ENCODE measurements at regions not wholly inside any gene's neighbourhood (a gene's known extent, or its start where the extent isn't known, plus 50 kb on each side); places are given as distances from the start of the nearest gene placed in this dataset.

DNA sequence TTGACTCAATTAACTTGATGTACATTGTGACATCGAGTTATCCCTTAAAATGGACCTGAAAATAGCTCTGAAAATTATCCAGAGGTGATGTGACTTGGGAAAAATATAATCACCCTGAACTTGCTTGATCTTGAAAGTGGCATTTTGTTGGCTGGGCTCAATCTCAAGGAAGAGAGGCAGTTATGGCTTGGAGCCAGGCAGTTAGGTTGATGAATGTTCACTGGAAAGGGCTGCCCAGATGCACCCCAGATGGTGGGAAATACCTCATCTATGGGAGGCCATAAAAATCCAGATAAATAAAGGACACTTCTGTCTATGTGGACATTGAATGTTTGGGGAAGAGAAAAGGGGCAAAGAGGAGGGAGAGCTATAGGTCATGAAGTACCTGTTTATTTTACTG lies 55.7 kb upstream of the OR5AN1 start:
- in situ Hi-C loops (cut with HindIII; ENCODE audit: low pct_unique_long_range_greater_than_20kb, low sequenced_read_pairs) = no loop called here
- DNase-seq (ENCODE audit: low read depth) = no peak

- in situ Hi-C loops (cut with HindIII; ENCODE audit: low pct_unique_long_range_greater_than_20kb, low sequenced_read_pairs) = no loop called here
- DNase-seq (ENCODE audit: low read depth) = no peak
These were observed 63.3 kb upstream of the OR5AN1 start for GRCh38 chr11:59295435-59295834.

DNA sequence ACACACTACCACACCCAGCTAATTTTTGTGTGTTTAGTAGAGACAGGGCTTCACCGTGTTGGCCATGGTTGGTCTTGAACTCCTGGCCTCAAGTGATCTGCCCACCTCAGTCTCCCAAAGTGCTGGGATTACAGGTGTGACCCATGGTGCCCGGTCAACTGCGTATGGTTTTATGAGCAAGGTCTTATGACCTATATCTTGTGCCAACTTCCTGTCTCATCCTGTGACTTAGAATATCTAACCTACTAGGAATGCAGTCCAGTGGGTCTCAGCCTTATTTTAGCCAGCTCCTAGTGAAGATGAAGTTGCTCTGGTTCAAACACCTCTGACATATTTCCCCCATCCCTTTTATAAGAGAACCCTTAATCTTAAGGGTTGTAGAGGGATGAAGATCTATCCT lies 66.1 kb upstream of the OR5AN1 start:
- DNase-seq (ENCODE audit: low read depth) = no peak
- in situ Hi-C loops (cut with HindIII; ENCODE audit: low pct_unique_long_range_greater_than_20kb, low sequenced_read_pairs) = no loop called here

DNA sequence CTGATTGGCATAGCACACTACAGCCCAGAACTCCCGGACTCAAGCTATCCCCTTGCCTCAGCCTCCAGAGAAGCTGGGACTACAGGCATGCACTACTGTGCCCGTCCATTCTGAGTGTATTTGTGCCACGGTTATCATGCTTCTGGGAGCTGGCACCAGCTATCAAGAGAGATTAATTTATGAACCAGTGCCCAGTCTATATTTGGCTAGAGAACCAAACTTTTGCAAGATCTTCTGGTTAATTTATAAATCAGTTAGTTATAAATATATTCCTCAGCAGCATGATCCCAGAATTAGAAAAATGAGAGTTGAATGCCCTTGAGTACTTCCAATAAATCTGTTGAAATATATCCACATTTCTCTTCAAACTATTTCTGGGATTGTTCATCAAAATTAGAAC lies 67.5 kb upstream of the OR5AN1 start:
- no peak for DNase-seq (ENCODE audit: low read depth)
- in situ Hi-C loops (cut with HindIII; ENCODE audit: low pct_unique_long_range_greater_than_20kb, low sequenced_read_pairs) = no loop called here

DNA sequence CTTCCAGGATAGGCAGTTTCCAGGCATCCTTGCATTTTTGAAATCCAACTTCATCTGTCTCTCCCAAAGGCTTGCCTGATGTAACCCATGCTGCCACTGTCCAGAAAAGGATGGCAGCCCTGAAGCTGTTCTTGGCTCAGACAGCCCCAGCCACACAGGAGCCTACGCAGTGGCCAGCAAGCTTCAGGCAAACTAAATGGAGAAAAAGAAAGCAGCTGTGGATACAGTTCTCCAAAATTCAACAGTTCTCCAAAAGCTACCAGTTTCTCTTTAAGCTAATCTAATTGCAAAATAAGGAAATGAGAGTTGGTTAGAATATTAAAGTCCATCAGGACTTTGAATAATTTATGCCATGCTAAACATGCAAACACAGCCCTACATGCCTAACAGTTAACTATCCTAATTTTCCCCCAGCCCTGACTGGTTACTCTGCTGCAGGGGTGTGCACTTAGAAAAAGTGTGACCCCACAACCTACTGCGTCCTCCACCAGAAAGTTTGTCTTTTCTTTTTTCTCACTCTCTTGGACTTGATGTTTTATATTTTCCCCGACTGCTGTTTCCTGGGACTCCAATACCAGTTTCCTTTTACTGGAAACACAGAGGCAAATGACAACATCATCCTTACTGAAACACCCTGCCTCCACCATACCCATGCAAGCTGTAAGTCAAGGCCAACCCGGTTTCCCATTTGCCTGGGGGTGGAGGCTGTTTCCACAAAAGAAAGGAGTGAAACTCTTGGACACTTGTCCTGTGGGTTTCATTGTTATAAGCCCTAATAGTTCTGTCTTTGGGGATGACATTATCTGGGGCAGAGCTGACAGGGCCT lies 69.1 kb upstream of the OR5AN1 start:
- no peak for DNase-seq (ENCODE audit: low read depth)
- in situ Hi-C loops (cut with HindIII; ENCODE audit: low pct_unique_long_range_greater_than_20kb, low sequenced_read_pairs) = no loop called here

DNA sequence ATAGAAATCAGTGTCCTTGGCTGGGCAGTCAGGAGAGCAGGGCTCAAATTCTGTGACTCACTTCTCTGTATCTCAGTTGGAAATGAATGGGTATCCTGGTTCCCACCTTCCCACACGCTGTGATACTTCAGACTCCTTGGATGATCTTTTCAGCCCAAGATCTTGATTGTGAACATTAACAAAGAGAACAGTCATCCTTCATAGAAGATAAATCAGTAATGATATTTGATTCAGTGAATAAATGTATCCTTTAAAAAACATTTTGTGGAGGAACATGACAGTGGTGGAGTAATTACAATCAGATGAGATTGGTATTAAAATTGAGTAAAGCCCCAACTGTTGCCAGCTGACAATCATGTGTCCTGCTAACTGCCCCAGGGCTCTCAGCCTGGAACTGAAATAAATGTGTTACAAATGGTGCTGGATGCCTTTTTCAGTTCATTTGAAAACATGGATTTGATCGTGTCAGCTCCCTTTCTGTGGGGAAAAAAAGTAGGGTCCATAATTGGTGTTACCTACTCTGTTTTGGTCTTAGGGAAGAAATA lies 72.9 kb upstream of the OR5AN1 start:
- DNase-seq (ENCODE audit: low read depth) = no peak
- in situ Hi-C loops (cut with HindIII; ENCODE audit: low pct_unique_long_range_greater_than_20kb, low sequenced_read_pairs) = no loop called here

- in situ Hi-C loops (cut with HindIII; ENCODE audit: low pct_unique_long_range_greater_than_20kb, low sequenced_read_pairs) = no loop called here
- DNase-seq (ENCODE audit: low read depth) = no peak
These were observed 72.0 kb upstream of the MPEG1 start for GRCh38 chr11:59284773-59285129.

DNA sequence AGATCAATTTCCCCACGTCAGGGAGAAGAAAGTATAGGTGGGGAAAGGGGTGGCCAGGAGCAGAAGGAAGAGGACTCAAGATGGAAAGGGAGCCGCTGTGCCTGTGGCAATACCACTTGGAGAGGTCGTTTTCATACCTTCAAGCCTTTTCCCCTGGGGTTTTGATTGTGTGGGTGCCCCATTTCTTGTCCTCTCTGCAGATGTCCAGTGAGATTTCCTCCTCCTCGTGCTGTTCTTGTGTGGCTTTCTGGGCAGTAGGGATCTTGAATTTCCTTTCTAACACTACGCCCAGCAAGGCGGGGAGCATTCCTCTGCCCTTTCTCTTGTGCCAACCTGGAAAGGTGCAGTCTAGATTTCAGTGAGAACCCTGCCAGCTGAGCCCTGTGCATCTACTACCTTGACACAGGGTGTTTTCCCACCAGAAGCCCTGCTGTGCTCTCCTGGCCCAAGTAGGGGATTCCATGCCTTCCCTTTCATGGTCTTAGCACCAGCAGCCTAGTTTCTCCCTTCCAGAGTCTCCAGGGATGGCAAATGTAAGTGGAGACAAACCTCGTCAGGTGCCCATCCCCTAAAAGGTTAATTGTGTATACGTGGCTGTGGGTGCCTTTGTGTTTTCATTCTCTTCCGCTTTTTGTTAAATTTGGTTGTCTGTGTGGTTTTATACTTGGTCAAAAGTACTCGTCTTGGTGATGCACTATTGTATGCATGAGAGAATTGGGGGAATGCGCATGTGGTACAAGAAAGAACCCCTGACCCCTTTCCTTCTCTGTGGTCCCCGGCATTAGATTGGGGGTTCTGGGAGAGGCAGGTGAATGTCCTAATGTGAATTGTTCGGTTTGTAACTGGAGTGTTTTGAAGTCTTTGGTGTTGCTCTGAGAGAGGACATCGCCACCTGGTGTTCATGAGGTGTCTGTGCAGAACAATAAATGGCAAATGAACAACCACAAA lies 71.4 kb upstream of the MPEG1 start:
- in situ Hi-C loops (cut with HindIII; ENCODE audit: low pct_unique_long_range_greater_than_20kb, low sequenced_read_pairs) = no loop called here
- peak; percentile 9 for DNase-seq (ENCODE audit: low read depth)

- in situ Hi-C loops (cut with HindIII; ENCODE audit: low pct_unique_long_range_greater_than_20kb, low sequenced_read_pairs) = no loop called here
- DNase-seq (ENCODE audit: low read depth) = no peak
These were observed 70.6 kb upstream of the MPEG1 start for GRCh38 chr11:59283311-59283710.

DNA sequence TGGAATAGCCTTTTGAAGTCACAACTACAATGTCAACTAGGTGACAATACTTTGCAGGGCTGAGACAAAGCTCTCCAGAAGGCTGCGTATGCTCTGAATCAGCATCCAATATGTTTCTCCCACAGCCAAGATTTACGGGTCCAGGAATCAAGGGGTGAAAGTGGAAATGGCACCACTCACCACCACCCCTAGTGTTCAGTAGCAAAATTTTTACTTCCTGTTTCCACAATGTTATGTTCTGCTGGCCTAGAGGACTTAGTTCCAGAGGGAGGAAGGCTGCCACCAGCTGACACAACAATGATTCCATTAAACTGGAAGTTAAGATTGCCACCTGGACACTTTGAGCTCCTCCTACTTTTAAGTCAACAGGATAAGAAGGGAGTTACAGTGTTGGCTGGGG lies 68.5 kb upstream of the MPEG1 start:
- no peak for DNase-seq (ENCODE audit: low read depth)
- in situ Hi-C loops (cut with HindIII; ENCODE audit: low pct_unique_long_range_greater_than_20kb, low sequenced_read_pairs) = no loop called here

DNA sequence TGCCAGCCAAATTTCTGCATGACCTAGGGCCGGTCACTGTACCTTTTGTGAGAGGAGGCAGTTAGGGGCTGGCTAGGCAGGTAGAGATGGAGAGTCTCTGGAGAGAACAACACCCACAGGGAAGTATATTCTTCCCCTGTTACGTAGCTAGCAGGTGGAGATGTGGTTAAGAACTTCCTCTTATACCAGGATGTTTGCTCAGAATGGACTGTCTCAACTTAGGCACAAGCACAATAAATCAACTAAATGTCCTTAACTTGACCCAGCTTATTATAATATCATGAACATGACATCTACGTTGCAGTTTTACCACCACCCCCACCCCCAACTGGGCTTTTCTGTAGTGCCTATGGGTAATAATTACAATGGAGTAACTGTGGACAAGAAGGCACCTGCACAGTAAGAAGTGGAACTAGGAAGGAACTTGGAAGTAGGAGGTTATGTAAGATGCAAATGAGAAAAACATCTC lies 60.7 kb upstream of the MPEG1 start:
- no peak for DNase-seq (ENCODE audit: low read depth)
- in situ Hi-C loops (cut with HindIII; ENCODE audit: low pct_unique_long_range_greater_than_20kb, low sequenced_read_pairs) = no loop called here

- DNase-seq (ENCODE audit: low read depth) = no peak
- in situ Hi-C loops (cut with HindIII; ENCODE audit: low pct_unique_long_range_greater_than_20kb, low sequenced_read_pairs) = no loop called here
These were observed 60.1 kb upstream of the MPEG1 start for GRCh38 chr11:59272771-59273372.

DNA sequence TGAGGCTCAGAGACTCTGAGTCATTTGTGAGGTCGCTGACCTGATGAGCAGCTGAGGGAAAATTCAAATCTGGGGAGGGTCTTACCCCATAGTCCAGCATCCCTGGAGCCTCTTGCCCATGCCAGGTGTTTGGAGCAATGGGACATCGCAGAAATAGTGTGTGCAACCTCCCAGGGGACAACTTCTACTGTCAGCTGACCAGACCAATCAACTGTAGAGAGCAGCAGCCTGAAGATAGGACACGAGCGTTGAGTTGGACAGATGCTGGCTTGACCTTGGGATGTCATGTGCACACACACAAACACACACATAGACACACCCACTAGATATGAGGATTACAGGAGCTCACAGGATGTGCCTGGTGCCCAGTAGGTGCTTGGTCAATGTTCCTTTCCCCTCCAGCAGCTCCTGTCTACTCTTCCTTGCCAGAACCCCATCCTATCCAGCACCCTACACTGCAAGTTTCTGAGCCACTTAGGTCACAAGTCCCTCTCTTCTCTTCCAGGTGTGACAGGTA lies 59.1 kb upstream of the MPEG1 start:
- in situ Hi-C loops (cut with HindIII; ENCODE audit: low pct_unique_long_range_greater_than_20kb, low sequenced_read_pairs) = no loop called here
- no peak for DNase-seq (ENCODE audit: low read depth)

DNA sequence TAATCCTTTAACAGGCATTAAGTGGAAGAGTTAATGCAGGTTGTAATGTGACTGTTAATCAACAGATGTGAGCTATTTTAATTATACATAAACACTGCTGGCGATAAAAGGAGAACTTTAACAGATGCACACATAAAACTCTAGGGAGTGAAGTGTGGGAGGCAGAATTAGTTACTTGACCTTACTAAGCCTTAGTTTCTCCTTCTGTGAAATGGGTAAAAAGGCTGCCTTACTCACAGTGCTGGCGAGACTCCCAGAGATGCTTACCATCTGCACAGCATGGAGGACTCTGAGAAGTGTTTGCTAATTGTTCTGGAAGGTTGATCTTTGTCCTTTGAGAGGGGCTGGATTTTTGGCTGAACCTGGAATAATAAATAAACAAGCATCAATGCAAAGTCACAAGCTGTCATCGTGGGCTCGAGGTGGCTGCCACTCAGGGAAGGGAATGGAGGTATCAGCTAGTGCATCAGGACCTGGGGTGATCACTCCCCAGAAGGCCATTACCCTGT lies 58.6 kb upstream of the MPEG1 start:
- in situ Hi-C loops (cut with HindIII; ENCODE audit: low pct_unique_long_range_greater_than_20kb, low sequenced_read_pairs) = no loop called here
- no peak for DNase-seq (ENCODE audit: low read depth)

DNA sequence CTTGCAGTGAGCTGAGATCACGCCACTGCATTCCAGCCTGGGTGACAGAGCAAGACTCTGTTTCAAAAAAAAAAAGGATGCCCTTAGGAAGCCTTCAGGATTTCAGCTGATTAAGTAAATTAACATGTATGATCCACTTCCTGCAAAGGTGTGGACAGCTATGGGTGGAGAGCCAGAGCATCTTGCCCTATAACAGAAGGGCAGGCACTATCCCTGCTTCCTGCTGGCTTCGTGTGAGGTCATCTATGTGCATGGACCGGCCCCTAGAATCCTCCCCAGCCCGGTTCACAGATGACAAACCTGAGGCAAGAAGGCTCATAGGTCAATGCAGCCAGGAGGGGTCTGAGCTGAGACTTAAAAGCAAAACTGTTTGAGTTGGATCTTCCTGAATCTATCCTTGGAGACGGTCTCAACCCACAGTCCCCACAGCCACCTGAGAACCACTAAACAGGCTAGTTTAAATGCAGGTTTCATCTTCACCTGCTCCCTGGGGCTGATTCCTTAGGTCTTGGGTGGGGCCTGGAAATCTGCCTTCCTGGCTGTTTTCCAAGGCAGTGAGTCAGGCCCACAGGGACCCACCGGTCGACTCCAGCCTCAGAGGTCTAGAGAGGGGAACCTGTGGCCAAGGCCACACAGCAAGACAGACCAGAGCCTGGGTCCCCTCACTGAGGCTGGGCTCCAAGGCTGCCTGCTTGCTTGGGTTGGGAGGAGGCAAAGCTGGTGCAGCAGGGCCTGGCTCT lies 55.2 kb upstream of the MPEG1 start:
- in situ Hi-C loops (cut with HindIII; ENCODE audit: low pct_unique_long_range_greater_than_20kb, low sequenced_read_pairs) = no loop called here
- no peak for DNase-seq (ENCODE audit: low read depth)

- DNase-seq (ENCODE audit: low read depth) = no peak
- in situ Hi-C loops (cut with HindIII; ENCODE audit: low pct_unique_long_range_greater_than_20kb, low sequenced_read_pairs) = no loop called here
These were observed 54.5 kb upstream of the MPEG1 start for GRCh38 chr11:59267196-59267595.

GRCh38 chr11:59266491-59266890 lies 53.8 kb upstream of the MPEG1 start:
- in situ Hi-C loops (cut with HindIII; ENCODE audit: low pct_unique_long_range_greater_than_20kb, low sequenced_read_pairs) = no loop called here
- no peak for DNase-seq (ENCODE audit: low read depth)

DNA sequence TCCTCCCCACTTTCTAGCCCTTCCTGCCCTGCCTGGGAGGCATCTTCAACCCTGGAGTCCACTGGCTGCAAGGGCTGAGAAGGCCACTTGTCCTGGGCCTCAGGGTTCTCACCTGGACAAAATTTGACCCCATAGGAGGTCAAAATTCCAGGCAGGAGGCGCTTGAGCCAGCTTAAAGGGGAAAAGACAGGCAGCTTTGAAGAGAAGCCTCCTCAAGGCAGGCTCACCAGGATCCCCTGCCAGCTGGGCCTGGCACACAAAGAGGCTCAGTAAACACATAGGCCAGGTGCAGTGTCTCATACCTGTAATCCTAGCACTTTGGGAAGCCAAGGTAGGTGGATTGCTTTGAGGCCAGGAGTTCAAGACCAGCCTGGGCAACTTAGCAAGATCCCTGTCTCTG lies 53.0 kb upstream of the MPEG1 start:
- in situ Hi-C loops (cut with HindIII; ENCODE audit: low pct_unique_long_range_greater_than_20kb, low sequenced_read_pairs) = no loop called here
- DNase-seq (ENCODE audit: low read depth) = no peak
